ENCODE measurements at regions not wholly inside any gene's neighbourhood (a gene's known extent, or its start where the extent isn't known, plus 50 kb on each side); places are given as distances from the start of the nearest gene placed in this dataset.

DNA sequence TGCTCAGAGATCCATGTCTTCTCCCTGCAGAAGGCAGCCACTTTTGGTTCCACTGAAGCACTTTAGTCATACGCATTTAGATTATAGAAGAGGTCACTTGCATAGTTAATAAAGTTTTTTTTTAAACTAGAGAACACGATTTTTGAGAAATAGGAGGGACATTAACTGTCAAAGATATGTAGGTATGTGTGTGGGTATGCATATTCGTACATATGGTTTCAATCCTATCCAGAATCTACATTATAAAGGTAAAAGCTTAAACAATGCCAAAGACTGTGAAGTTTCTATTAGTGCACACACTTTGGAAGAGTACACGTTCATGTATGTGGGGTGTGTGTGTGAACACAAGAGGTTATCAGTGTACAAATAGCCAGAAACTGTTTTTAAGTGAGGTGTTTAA lies 103.2 kb downstream of the BTBD3 start:
- DNase-seq (ENCODE audit: low read depth) = no peak
- TF ChIP-seq, protein P1, sequence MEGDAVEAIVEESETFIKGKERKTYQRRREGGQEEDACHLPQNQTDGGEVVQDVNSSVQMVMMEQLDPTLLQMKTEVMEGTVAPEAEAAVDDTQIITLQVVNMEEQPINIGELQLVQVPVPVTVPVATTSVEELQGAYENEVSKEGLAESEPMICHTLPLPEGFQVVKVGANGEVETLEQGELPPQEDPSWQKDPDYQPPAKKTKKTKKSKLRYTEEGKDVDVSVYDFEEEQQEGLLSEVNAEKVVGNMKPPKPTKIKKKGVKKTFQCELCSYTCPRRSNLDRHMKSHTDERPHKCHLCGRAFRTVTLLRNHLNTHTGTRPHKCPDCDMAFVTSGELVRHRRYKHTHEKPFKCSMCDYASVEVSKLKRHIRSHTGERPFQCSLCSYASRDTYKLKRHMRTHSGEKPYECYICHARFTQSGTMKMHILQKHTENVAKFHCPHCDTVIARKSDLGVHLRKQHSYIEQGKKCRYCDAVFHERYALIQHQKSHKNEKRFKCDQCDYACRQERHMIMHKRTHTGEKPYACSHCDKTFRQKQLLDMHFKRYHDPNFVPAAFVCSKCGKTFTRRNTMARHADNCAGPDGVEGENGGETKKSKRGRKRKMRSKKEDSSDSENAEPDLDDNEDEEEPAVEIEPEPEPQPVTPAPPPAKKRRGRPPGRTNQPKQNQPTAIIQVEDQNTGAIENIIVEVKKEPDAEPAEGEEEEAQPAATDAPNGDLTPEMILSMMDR (IDR thresholded peaks at IDR 0.05; ENCODE audit: low read length, missing control alignments) = no peak
- no peak overlapping the region for H3K4me3 ChIP-seq (replicated peaks; ENCODE audit: low read depth, low read length)

DNA sequence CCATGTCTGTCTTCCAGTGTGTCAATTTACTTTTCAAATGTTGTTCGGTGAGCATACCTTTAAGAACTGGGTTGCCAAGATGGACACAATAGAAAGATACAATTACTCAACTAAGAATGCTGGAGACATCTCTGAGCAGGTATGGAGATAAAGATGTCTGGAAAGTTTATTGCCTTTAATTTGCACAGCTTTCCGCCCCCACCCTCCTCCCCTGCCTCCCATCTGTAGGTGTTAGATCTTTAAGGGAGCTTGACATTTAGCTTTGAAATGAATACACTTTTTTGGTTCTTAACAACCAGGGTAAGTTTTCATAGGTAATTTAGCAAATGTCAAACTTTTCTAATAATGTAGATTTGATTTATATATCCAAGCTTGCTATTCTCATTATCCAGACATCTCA lies 104.4 kb downstream of the BTBD3 start:
- no peak overlapping the region for H3K4me3 ChIP-seq (replicated peaks; ENCODE audit: low read depth, low read length)
- TF ChIP-seq, protein P1 (IDR thresholded peaks at IDR 0.05; ENCODE audit: low read length, missing control alignments) = no peak
- no peak for DNase-seq (ENCODE audit: low read depth)

DNA sequence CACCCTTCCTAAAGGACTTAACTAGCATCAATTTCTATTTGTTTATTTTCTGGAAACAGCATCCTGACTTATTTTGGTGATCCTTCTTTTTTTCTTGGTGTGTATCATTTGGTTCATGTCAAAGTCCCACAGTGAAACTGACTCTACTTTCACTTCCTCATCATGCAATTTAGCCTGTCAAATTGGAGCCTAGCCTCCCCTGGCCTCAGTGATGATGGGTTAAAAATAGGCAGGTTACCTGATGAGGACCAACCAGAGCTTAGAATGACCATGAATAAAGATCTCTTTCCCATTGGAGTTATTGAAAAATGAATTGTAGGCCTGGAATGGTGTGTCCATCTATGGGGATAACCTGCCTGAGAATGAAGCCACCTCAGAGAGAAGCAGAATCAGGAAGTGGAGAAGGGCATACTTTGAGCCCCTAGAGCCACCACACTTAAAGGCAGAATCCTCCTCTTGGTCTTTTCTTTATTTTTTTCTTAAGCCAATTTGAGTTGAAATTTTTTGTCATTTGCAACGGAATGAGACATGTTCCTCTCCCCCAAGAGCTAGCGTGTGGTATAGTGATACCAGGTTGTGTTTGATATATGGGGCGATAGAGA lies 105.6 kb downstream of the BTBD3 start:
- TF ChIP-seq, protein P1 (IDR thresholded peaks at IDR 0.05; ENCODE audit: low read length, missing control alignments) = no peak
- no peak for DNase-seq (ENCODE audit: low read depth)
- H3K4me3 ChIP-seq (replicated peaks; ENCODE audit: low read depth, low read length) = no peak overlapping the region

DNA sequence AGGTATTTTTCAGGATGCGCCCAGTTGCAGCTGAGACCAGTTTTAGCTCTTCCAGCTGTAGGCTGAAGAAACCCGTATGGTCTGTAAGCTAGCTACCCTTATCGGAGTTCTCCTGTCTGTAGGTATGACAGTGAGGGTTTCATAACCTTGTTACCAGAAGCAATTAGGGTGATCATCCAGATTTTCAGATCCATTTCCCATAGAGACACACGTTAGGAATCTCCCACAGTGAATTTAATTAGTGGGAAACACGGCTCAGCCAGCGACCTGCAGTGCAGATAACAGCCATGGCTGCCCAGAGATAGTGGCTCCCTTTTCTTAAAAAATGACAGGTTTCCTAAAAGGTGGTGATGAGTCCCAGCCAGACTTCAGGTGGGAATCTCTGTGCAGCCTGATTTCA lies 111.1 kb downstream of the BTBD3 start:
- no peak for DNase-seq (ENCODE audit: low read depth)
- TF ChIP-seq, protein P1 (IDR thresholded peaks at IDR 0.05; ENCODE audit: low read length, missing control alignments) = no peak
- no peak overlapping the region for H3K4me3 ChIP-seq (replicated peaks; ENCODE audit: low read depth, low read length)

DNA sequence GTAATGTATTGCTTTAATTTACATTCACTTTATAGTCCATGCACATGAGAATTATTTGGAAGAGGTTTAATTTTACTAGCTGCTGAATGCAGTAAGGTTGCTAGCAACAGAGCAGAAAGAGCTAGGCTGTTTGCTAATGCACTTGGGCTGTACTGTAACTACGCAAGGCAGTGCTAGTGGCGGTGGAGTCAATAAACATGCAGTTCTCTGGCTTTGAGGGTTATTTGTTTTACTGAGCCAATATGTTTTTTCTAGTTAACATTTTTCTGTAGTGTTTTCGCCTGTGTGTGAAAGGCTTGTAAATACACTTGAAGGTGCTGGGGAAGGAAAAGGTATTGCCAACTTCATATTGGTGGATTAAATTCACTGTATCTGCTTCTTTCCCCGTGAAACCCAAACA lies 112.8 kb downstream of the BTBD3 start:
- H3K4me3 ChIP-seq (replicated peaks; ENCODE audit: low read depth, low read length) = no peak overlapping the region
- TF ChIP-seq, protein P1 (IDR thresholded peaks at IDR 0.05; ENCODE audit: low read length, missing control alignments) = no peak
- no peak for DNase-seq (ENCODE audit: low read depth)

DNA sequence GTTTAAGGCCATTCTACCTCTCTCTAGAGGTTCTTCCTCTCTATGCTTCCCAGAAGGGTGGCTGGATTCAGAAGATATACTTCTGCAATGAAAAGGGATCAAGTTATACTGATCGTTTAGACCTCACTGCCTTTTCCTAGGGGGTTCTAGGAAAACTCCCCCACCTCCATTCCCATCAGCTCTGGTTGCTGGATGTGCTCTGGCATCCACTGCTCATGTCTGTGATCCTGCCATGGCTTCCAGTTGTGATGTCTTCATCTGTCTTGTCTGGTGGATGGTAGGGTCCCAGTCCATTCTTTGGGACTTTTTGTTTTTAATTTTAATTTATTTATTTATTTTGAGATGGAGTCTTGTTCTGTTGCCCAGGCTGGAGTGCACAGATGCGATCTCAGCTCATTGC lies 118.4 kb downstream of the BTBD3 start:
- DNase-seq (ENCODE audit: low read depth) = no peak
- H3K4me3 ChIP-seq (replicated peaks; ENCODE audit: low read depth, low read length) = no peak overlapping the region
- TF ChIP-seq, protein P1 (IDR thresholded peaks at IDR 0.05; ENCODE audit: low read length, missing control alignments) = no peak

DNA sequence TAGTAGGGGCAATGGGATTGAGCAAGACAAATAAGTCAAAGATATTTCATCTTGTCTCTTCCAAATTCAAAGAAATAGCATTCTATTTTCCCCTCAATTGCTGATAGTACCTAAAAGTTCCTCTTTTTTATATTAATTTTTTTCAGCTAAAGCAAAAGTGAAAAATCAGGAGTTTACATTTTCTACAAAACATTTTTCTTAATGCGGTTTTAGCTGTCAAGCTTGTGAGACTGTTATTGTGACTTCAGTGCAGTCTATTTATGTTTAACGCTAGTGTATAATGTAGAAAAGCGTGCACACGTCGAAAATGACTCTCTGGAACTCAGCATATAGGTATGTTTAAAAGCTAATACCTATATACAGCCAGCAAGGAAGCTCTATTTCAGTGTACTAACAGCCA lies 119.8 kb downstream of the BTBD3 start:
- H3K4me3 ChIP-seq (replicated peaks; ENCODE audit: low read depth, low read length) = no peak overlapping the region
- TF ChIP-seq, protein P1 (IDR thresholded peaks at IDR 0.05; ENCODE audit: low read length, missing control alignments) = no peak
- no peak for DNase-seq (ENCODE audit: low read depth)

Data from fibroblast of pulmonary artery (primary cell).